ENCODE measurements at regions not wholly inside any gene's neighbourhood (a gene's known extent, or its start where the extent isn't known, plus 50 kb on each side); places are given as distances from the start of the nearest gene placed in this dataset.

DNA sequence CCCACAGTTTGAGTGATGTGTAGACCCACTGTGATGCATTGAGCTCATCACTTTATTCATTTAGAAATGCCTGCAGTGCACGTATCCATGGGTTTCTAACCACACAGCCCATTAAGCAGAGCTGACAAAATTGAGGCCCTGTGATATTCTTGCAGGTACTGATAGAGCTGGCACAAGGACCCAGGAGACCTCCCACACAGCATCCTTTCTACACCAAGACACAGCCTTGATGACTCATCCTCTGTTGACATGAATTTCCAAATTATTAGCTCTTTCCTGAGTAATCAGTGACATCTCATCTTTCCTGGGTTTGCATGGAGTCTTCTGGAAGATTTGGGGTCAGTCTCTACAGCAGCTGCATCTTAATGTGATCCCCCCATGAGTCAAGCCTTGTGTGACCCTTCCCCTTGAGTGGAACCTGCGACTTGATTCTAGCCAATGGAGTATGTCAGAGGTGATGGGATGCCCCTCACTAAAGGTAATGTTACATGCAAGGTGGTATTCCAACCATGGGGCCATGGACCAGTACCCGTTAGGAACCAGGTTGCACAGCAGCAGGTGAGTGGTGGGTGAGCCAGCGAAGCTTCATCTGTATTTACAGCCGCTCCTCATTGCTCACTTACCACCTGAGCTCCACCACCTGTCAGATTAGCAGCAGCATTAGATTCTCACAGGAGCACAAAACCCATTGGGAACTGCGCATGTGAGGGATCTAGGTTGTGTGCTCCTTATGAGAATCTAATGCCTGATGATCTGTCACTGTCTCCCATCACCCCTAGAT is 181.1 kb upstream of the ARL4C start:
- DNase-seq (ENCODE audit: low read depth, low spot score) = no peak

DNA sequence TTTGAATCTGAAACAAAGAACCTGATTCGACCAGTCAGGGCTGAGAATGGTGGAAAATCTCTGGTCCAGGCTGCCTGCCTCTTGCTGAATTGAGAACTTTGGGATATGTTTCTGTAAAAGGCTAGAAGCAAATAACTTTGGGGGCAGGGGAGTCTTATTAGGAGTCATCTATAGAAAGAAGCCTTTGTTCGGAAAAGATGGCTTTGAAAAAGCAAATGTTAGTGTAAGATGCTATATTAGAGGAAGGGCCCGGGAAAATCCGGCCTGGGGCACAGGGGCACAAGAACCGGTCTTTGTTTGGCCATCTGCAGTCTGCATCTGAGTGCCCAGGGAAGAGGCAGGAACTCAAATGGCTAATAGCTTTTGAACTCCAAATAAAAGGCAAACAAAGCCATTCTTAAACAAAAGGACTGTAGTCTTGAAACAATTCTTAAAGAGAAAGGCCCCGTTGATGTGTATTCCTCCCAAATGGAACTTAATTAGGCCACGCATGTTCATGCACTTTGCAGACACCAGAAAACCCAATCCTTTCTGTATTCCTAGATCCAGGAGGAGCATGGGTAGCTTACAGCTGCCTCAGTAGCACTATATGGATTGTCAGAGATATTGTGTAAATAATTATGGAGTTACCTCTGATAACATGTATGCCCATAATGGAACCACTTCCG is 180.0 kb upstream of the ARL4C start:
- no peak for DNase-seq (ENCODE audit: low read depth, low spot score)

DNA sequence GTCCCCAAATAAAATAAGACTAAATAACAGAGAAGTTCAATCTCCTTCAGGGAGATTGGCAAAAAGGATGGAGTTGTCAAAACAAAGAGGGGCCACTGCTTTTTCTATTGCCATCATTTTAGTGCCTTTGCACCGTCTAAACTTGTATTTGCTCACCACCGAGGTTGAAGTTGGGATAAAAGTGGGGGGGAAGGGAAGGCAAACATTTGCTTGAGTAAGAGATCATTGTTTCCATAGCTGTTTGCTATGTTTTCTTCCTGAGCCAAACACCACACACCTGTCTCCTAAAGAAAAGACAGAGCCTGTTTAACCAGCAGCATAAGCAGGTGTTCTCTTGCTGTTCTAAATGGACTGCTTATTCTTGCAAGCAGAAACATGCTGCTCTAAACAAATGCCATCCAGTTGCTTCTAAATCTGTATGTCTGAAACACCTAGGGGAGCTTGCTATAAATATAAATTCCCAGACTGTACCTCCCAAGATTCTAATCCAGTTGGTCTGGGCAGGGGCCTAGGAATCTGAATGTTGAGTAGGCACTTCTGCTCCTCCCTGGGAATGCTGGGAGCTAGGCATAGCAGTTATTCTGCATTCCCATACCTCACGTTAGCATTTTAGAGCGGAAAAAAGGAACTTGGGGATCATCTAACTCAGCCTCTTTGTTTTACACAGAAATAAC is 179.4 kb upstream of the ARL4C start:
- DNase-seq (ENCODE audit: low read depth, low spot score) = no peak

DNA sequence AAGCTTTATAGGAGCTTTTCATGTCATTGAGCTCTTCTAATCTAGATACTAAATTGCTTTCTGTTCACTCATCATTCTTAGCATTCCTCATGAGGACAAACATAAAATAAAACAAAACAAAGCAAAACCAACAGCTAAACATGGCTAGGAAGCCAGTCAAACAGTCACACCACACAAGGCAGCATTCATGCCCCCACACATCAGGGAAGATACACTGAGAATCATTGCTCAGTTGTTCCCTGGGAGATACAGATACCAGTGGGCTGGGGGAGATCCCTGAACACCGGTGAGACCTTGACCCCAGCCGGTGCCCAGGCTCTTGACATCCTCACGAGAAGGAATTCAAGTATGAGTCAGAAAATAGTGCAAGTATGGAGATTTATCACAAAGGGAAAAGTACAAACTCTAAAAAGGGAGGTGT is 177.9 kb upstream of the ARL4C start:
- DNase-seq (ENCODE audit: low read depth, low spot score) = peak; percentile 81

DNA sequence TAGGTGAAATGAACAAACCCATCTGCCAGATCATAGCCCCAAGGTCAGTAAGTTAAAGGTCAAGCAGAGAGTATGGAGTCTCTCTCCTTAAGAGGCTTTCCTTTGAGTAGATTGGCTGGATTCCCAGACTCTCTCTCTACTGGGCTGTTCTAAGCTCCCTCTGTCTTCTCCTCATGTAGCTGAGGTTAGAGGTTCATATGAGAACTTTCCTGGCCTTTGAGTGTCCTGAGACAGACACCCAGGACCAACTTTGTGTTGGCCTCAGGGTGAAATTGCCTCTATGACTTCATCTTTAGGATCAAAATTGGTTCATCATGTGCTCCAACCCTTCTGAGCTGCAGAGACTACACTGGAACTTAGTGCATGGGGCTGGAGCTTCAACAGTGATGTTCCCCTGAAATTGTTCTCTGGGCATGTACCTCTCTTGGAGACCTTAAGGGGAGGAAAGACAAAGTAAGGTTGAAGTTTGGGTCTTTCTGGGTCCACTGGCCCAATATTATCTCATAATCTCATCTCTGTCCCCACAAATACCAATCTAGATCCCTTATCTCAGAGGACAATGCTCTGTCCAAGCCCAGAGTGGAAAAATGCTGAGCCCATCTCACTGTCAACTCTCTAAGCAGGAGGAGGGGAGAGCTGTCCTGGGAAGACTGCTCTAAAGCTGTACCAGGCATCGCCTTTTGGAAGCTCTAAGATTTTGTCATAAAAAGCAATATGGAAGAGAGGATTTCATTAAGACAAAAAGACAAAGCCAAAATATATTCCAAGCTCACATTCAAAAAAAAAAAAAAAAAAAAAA is 177.3 kb upstream of the ARL4C start:
- no peak for DNase-seq (ENCODE audit: low read depth, low spot score)

DNA sequence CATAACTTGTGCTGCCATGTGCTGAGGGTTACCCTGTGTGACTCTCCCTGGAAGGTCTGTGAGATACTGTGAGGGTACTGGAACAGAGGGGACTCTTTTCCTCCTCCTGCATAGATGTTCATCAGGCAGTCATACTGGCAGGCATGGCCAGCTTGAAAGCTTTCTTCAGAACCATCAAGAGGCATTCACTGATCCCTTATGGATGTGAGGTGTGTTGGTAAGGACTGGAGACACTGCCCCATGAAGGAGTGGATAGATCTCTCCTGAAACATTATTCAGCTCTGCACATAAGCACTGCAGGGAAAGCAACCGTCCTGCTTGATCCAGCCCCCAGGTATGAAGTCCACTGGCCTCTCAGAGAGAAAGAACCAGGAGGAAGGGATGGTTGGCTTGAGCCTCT is 176.6 kb upstream of the ARL4C start:
- DNase-seq (ENCODE audit: low read depth, low spot score) = no peak

DNA sequence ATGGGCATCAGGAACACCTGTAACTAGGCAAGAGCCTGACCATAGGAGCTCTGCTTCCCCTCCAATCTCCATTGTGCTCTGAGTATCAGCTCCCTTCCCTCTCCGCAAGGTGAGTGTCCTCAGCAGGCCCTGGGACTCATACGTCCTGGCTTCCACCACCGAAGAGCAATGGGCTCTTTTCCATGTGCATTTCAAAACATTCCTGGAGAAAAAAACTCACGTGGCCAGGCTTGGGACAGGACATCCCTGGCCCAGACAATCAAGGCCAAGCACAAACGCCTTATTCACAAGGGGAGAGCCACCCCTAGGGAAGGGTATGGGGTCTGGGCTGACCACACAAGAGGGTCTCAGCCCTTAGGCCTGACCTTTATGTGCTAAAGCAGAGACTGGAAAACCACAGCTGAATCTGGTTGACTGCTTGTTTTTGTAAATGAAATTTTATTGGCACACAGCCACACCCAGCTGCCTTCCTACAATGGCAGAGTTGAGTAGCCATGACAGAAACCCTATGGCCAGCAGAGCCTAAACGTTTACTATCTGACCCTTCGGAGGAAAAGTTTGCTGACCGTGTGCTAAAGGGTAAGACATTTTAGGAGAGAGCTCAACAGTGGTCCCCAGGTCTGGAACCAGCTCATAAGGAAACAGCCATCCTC is 175.7 kb upstream of the ARL4C start:
- DNase-seq (ENCODE audit: low read depth, low spot score) = peak; percentile 41

DNA sequence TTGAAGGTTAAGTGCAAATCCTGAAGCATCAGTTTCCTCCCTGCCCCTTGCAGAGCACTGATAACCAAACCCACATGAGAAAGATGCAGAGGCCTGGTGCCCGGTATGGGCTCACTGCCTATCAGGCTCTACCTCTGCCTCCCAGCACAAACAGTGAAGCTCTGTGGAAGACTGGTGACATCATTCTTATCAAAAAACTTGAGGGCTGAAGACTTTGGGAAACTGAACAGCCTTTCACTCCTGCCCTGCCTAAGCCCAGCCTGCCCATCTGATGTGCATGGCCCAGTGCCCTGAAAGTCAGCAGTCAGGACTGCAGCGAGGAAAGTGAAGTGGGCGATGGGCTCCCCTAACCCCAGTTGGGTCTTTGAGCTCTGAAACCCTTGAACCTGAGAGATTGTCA is 174.8 kb upstream of the ARL4C start:
- no peak for DNase-seq (ENCODE audit: low read depth, low spot score)

DNA sequence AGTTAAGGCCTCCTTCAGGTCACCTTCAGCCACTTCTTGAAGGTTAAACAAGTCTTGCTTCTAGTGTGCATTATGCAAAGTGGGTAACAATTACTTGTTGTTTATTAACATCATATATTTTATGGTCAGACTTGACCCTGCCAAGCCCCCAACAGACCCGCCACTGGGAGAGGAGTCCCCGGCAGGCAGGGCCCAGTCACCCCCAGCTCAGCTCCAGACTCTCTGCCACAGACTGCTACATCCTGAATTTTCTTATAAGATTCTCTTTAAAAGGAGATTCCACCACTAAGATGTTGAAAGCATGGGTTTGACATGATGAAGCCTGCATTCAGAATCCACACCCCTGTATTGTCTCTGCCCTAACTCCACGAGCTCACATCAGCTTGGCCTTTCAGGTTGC is 174.3 kb upstream of the ARL4C start:
- DNase-seq (ENCODE audit: low read depth, low spot score) = no peak

DNA sequence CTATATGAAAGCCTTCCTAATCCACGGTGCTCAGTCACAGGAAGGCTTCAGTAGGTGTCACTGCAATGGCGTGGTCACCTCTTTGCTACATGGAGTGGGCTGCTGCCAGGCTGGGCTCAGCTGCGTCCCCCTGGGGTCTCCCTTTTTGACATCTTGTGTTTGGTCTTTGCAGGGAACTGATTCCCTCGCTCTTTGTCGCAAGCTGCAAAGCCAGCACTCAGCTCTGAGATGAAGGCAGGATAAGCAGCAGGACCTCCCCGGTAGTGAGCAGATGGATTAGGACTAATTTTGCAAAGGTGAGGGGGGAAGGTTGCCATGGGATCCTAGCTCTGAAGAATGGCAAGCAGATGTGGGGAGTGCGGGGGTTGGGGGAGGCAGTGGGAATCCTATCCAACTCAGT is 173.9 kb upstream of the ARL4C start:
- no peak for DNase-seq (ENCODE audit: low read depth, low spot score)

DNA sequence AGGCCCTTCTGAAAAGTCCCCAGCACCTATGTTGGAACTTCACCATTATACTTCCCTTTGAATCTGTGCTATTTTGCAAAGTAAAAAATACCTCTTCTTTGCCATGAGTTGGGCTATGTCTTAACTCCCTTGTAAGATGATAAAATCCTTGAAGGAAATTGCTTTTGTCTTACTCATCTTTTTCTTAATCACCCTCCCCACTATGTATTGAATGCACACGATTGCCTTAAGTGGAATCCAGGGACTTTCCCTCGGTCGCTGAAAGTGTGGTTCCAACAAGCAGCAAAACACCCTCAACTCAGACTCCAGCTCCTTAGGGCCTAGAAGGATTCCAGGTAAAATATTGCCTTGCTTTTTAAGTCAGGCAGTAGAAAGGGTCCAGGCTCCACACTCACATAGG is 173.2 kb upstream of the ARL4C start:
- DNase-seq (ENCODE audit: low read depth, low spot score) = peak; percentile 67

DNA sequence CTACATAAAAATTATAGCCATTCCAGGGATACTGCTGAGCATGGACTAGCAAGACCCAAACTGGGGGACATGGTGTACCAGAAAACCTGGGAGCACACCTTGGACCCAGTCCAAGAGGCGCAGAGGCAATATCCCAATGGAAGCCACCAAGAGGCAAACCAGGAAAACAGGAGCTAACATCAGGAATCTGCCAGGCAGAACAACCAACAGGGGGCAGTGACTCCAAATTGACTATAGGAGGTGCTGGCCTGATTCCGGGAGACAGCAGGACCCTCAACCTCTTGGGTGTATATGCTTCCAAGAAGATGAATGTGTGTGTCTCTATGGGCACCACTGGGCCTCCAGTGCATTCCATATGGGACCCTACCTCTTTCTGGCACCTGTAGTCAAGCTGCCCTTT is 172.7 kb upstream of the ARL4C start:
- DNase-seq (ENCODE audit: low read depth, low spot score) = no peak

DNA sequence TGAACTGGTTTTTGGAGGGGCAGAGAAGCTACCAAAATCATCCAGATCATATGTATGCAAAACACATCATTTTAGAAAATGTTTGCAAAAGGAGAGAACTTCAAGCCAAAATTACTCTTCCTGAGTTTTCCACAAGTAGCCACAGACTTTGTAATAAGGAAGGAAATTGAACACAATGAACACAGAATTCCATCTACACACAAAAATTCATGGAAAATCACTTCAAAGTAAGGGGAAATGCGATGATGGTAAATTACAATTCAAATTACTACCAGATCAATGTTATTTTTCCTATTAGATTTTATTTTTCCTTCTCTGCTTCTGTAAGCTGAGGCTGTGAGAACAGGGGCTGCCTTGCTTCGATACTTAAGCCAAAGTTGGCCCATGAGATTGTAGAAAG is 172.1 kb upstream of the ARL4C start:
- no peak for DNase-seq (ENCODE audit: low read depth, low spot score)

DNA sequence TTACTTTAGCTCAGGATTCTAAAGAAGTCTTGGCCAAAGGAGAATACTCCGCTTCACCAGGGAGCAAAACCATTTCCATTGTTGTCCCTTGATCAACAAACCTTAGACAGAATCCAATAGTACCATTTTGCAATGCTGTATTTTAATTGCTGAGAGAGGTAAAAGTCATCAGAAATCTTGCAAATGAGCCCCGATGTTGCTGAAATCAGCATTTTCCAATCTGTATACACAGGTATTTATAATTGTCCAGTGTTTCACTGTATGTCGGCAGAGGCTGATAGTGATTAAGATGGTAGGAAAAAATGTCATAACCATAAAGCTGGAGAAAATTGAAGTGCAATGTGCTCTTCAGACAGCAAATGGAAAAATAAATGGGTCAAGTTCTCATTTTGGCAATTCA is 170.0 kb upstream of the ARL4C start:
- no peak for DNase-seq (ENCODE audit: low read depth, low spot score)

DNA sequence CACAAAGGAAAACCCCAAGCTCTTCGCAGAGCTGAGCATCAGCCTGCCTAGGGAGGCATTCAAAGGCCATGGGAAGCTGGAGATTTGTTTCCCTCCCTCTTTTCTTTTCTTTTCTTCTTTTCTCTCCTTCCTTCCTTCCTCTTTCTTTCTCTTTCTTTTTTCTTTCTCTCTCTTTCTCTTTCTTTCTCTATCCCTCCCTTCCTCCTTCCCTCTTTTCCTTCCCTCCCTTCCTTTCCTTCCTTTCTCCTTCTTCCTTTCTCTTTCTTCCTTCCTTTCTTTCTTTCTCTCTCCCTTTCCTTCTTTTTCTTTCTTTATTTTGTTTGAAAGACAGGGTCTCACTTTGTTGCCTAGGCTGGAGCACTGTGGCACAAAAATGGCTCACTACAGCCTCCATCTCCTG is 168.4 kb upstream of the ARL4C start:
- DNase-seq (ENCODE audit: low read depth, low spot score) = no peak

DNA sequence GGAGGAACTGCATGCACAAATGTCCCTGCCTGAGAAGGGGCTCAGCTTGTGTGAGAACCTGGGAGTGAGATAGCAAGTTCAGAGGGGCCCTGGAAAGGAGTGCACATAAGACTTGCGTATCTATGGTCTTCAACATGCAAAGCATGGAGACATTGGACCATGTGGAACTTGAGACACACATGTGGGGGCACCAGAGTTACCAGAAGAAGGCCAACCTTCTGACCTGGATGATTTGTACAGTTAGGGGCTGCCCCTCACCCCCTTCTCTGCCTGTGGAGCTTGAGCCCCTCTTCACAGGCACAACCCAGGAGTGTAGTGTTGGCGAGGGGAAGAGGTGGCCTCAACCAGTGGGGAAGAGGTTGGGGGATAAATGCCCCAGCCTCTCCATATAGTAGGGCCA is 165.0 kb upstream of the ARL4C start:
- no peak for DNase-seq (ENCODE audit: low read depth, low spot score)

DNA sequence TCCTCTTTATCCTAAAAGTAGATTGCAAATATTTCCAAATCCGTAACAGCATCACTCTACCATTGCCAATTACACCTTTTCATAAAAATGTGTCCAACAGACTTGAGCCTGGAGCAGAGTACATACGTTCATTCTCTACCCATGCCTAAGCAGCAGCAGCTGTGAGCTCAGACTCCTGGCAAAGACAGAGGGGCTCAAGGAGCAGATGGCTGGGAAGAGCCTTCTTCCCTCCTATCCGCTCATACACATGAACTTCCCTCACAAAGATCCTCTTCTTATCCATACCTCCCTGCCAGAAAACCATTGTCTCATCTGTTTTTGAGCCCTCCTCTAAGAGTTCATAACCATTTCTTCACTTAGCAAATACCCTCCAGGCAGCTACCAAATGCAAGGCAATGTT is 164.3 kb upstream of the ARL4C start:
- DNase-seq (ENCODE audit: low read depth, low spot score) = no peak

DNA sequence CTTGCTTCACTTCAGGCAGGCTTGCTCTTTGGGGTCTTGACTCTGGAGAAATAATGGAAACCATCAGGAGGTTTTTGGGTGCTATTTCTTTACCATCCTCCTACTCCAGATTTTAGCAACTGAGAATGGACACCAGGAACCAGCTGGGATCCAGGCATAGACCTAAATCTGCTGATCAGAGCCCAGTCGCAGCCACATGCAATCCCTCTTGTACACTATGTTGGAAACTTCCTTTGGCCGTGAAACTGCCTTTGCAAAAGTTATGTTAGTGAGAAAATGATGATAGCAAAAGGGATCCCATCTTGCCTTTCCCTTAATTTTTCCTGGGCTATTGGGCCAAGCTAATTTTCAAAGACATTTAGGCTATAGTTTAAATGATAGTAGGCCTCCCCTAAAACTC is 158.8 kb upstream of the ARL4C start:
- DNase-seq (ENCODE audit: low read depth, low spot score) = no peak

DNA sequence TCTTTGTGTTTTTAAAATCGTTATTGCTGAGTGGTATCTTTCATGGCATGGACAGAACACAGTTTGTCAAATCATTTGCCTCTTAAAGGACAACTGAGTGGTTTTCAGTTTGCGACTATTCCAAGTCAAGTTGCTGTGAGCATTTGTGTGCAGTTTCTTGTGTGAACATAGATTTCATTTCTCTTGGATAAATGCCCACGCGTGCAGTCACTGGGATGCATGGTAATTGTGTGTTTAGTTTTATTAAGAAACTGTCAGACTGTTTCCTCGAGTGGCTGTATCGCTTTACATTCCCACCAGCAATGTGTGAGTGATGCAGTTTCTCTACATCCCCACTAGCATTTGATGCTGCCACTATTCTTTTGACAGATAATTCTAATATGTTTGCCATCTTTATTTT is 154.0 kb upstream of the ARL4C start:
- no peak for DNase-seq (ENCODE audit: low read depth, low spot score)

DNA sequence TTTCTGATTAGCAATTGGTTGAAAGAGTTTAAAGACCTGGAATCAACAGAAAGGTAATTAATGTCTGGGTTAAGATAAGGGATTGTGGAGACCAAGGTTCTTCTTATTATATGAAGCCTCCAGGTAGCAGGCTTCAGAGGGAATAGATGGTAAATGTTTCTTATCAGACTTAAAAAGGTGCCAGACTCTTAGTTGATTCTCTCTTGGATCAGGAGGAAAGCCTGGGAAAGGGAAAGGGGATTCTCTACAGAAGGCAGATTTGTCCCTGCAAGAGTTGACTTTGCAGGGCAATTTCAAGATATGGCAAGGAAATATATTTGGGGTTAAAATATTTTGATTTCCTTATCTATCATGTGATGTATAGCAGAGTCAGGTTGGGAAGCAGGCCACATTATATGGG is 153.1 kb upstream of the ARL4C start:
- no peak for DNase-seq (ENCODE audit: low read depth, low spot score)

DNA sequence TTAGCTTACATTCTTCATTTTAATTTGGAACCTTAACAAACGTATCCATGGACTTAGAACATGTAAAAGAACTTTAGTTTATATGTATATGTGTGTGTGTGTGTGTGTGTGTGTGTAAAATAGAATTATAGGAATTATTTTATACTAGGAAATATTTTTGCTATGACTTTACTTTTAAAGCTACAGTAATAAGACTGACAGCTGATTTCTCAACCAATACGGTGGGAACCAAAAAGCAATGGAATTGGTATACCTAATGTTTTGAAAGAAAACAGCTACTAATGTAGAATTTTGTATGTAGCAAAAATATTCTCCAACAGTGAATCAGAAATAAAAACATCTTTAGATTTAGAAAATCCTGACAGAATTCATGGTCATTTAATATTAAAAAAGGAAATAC is 146.5 kb upstream of the ARL4C start:
- DNase-seq (ENCODE audit: low read depth, low spot score) = no peak

DNA sequence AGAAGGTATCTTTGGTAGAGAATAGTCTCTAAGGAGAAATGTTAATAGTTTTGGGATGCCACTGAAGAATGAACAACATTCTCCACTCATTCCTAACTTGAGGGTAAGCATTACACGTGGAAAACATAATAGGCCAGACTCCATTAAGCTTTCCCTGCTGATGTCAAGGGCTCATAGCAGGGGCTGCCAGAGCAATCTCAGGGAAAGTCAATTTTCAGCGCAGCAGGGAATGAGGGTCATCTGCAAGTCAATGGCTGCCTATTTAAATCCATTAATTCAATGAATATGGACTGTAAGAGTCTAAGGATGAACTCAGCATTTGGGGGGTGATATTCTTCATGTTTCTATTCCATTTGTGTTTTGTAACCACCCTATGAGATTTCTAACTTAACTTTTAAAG is 144.2 kb upstream of the ARL4C start:
- no peak for DNase-seq (ENCODE audit: low read depth, low spot score)
